ENCODE measurements at regions not wholly inside any gene's neighbourhood (a gene's known extent, or its start where the extent isn't known, plus 50 kb on each side); places are given as distances from the start of the nearest gene placed in this dataset.

DNA sequence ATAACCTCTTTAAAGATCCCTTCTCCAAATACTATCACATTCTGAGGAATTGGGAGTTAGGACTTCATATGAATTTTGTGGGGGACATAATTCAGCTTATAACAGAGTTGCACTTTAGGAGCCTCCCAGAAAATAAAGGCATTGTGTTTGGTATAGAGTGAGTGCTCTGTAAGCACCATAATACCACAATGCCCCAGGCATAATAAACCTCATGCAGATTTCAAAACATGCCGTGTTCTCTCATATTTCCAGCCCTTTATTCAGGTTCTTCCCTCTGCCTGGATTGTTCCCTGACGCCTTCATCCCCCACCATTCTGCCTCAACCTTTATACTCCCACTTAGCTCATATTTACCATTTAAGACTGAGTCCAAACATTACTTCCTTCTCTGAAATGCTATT, 398.8 kb upstream of the FAT3 start:
- no peak for TF ChIP-seq TEAD4 (IDR thresholded peaks at IDR 0.05)
- no peak for TF ChIP-seq FOXM1 (IDR thresholded peaks at IDR 0.05; ENCODE audit: borderline replicate concordance, low read depth)
- TF ChIP-seq, protein P1, sequence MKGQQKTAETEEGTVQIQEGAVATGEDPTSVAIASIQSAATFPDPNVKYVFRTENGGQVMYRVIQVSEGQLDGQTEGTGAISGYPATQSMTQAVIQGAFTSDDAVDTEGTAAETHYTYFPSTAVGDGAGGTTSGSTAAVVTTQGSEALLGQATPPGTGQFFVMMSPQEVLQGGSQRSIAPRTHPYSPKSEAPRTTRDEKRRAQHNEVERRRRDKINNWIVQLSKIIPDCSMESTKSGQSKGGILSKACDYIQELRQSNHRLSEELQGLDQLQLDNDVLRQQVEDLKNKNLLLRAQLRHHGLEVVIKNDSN (IDR thresholded peaks at IDR 0.05) = no peak
- TF ChIP-seq CREB1 (IDR thresholded peaks at IDR 0.05; ENCODE audit: low read depth) = no peak
- TF ChIP-seq NFIC (IDR thresholded peaks at IDR 0.05) = no peak
- TF ChIP-seq EP300 (IDR thresholded peaks at IDR 0.05; ENCODE audit: borderline replicate concordance) = no peak
- TF ChIP-seq EGR1 (IDR thresholded peaks at IDR 0.05) = no peak
- TF ChIP-seq, protein P2, sequence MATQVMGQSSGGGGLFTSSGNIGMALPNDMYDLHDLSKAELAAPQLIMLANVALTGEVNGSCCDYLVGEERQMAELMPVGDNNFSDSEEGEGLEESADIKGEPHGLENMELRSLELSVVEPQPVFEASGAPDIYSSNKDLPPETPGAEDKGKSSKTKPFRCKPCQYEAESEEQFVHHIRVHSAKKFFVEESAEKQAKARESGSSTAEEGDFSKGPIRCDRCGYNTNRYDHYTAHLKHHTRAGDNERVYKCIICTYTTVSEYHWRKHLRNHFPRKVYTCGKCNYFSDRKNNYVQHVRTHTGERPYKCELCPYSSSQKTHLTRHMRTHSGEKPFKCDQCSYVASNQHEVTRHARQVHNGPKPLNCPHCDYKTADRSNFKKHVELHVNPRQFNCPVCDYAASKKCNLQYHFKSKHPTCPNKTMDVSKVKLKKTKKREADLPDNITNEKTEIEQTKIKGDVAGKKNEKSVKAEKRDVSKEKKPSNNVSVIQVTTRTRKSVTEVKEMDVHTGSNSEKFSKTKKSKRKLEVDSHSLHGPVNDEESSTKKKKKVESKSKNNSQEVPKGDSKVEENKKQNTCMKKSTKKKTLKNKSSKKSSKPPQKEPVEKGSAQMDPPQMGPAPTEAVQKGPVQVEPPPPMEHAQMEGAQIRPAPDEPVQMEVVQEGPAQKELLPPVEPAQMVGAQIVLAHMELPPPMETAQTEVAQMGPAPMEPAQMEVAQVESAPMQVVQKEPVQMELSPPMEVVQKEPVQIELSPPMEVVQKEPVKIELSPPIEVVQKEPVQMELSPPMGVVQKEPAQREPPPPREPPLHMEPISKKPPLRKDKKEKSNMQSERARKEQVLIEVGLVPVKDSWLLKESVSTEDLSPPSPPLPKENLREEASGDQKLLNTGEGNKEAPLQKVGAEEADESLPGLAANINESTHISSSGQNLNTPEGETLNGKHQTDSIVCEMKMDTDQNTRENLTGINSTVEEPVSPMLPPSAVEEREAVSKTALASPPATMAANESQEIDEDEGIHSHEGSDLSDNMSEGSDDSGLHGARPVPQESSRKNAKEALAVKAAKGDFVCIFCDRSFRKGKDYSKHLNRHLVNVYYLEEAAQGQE (IDR thresholded peaks at IDR 0.05; ENCODE audit: low read depth) = no peak
- TF ChIP-seq, protein P3, sequence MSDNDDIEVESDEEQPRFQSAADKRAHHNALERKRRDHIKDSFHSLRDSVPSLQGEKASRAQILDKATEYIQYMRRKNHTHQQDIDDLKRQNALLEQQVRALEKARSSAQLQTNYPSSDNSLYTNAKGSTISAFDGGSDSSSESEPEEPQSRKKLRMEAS (IDR thresholded peaks at IDR 0.05) = no peak
- TF ChIP-seq TCF12 (IDR thresholded peaks at IDR 0.05; ENCODE audit: low read depth) = no peak
- no peak for TF ChIP-seq YY1 (IDR thresholded peaks at IDR 0.05; ENCODE audit: low read depth)
- no peak for TF ChIP-seq RAD21 (IDR thresholded peaks at IDR 0.05; ENCODE audit: low read depth)
- no peak for TF ChIP-seq TAF1 (IDR thresholded peaks at IDR 0.05; ENCODE audit: low read depth)
- no peak for TF ChIP-seq CEBPB (IDR thresholded peaks at IDR 0.05)
- TF ChIP-seq ZBTB7A (IDR thresholded peaks at IDR 0.05; ENCODE audit: low read depth) = no peak

DNA sequence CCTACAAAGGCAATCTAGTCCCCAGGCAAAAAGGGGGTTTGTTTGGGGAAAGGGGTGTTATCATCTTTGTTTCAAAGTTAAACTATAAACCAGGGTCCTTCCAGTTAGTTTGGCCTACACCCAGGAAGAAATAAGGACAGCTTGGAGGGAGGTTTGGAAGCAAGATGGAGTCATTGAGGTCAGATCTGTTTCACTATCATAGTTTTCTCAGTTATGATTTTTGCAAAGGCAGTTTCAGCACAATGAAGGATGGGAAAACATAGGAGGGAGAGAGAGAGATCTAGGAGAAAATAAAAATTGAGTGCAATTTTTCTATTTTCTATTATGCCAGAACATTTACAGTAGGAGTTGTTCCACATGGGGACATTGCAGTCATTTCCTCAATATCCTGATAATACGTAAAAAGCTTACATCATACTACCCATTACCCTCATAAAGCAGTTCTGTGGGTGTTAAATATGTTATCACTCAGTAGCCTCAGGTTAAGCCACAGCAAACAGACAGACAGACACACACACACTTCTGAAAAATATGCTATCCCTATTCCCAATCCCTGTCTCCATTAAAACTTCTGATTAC, 401.3 kb upstream of the FAT3 start:
- TF ChIP-seq CREB1 (IDR thresholded peaks at IDR 0.05; ENCODE audit: low read depth) = no peak
- TF ChIP-seq, protein P1 (IDR thresholded peaks at IDR 0.05) = no peak
- no peak for TF ChIP-seq TAF1 (IDR thresholded peaks at IDR 0.05; ENCODE audit: low read depth)
- TF ChIP-seq TEAD4 (IDR thresholded peaks at IDR 0.05) = no peak
- TF ChIP-seq NFIC (IDR thresholded peaks at IDR 0.05) = no peak
- TF ChIP-seq EGR1 (IDR thresholded peaks at IDR 0.05) = no peak
- no peak for TF ChIP-seq FOXM1 (IDR thresholded peaks at IDR 0.05; ENCODE audit: borderline replicate concordance, low read depth)
- TF ChIP-seq TCF12 (IDR thresholded peaks at IDR 0.05; ENCODE audit: low read depth) = no peak

DNA sequence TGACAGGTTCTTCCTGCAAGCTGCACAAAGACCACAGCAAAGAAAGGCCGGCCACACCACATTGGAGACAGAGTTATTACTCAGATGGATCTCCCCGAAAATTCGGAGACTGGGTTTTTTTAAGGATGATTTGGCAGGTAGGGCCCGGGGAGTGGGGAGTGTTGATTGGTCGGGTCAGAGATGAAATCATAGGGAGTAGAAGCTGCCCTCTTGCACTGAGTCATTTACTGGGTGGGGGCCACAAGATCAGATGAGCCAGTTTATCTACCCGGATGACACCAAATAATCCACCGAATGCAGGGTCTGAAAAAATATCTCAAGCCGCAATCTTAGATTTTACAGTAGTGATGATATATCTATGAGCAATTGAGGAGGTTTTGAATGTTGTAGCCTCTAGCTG, 401.8 kb upstream of the FAT3 start:
- TF ChIP-seq TEAD4 (IDR thresholded peaks at IDR 0.05) (no peak), CREB1 (IDR thresholded peaks at IDR 0.05; ENCODE audit: low read depth) (no peak), NFIC (IDR thresholded peaks at IDR 0.05) (no peak), EP300 (IDR thresholded peaks at IDR 0.05; ENCODE audit: borderline replicate concordance) (no peak), TAF1 (IDR thresholded peaks at IDR 0.05; ENCODE audit: low read depth) (no peak), RAD21 (IDR thresholded peaks at IDR 0.05; ENCODE audit: low read depth) (no peak), ZBTB7A (IDR thresholded peaks at IDR 0.05; ENCODE audit: low read depth) (no peak), EGR1 (IDR thresholded peaks at IDR 0.05) (no peak), CEBPB (IDR thresholded peaks at IDR 0.05) (no peak), TCF12 (IDR thresholded peaks at IDR 0.05; ENCODE audit: low read depth) (no peak), FOXM1 (IDR thresholded peaks at IDR 0.05; ENCODE audit: borderline replicate concordance, low read depth) (no peak), YY1 (IDR thresholded peaks at IDR 0.05; ENCODE audit: low read depth) (no peak)
- TF ChIP-seq, protein P3 (IDR thresholded peaks at IDR 0.05) = no peak
- TF ChIP-seq, protein P1 (IDR thresholded peaks at IDR 0.05) = no peak
- TF ChIP-seq, protein P2 (IDR thresholded peaks at IDR 0.05; ENCODE audit: low read depth) = no peak

DNA sequence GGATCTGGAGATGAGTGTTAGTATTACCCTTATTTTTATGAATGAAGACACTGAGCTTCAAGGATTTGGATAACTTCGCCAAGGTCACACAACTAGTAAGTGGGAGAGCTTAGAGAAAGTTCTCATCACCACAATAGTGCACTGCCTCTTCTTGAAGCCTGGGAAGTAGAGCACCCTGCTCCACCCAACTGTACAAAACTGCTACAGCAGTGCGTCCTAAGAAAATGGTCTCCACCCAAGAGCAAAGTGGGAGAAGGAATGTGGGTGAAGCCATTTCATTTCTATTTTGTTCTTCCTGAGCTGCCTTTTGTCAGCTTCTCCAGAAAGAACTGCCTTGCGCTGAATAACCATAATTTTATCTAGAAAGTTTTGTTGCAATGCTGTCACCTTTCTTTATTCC, 403.9 kb upstream of the FAT3 start:
- TF ChIP-seq YY1 (IDR thresholded peaks at IDR 0.05; ENCODE audit: low read depth) (no peak), NFIC (IDR thresholded peaks at IDR 0.05) (no peak), FOXM1 (IDR thresholded peaks at IDR 0.05; ENCODE audit: borderline replicate concordance, low read depth) (no peak), TEAD4 (IDR thresholded peaks at IDR 0.05) (no peak), CREB1 (IDR thresholded peaks at IDR 0.05; ENCODE audit: low read depth) (no peak), CEBPB (IDR thresholded peaks at IDR 0.05) (no peak)

DNA sequence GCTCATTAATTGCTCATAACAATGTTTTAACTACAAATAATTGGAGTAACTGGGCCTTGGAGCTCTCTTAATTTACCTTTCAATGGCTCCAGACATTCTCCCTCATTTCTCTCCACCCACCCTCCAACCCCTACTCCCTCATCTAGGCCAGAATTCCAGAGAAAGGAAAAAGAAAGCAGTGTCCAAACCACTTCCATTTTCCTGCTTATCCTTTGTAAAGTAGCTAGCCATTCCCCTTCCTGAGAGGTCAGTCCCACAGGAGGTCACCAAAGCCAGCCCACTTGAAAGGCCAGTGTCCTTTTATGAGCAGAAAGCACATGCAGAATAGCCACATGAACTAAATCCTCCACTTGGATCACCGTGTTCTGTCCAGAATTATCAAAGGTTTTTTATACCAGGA, 404.8 kb upstream of the FAT3 start:
- no peak for TF ChIP-seq EGR1 (IDR thresholded peaks at IDR 0.05)
- TF ChIP-seq TAF1 (IDR thresholded peaks at IDR 0.05; ENCODE audit: low read depth) = no peak
- TF ChIP-seq CEBPB (IDR thresholded peaks at IDR 0.05) = no peak
- TF ChIP-seq, protein P3 (IDR thresholded peaks at IDR 0.05) = no peak
- TF ChIP-seq YY1 (IDR thresholded peaks at IDR 0.05; ENCODE audit: low read depth) = no peak
- TF ChIP-seq, protein P1 (IDR thresholded peaks at IDR 0.05) = no peak
- no peak for TF ChIP-seq NFIC (IDR thresholded peaks at IDR 0.05)
- TF ChIP-seq EP300 (IDR thresholded peaks at IDR 0.05; ENCODE audit: borderline replicate concordance) = no peak
- TF ChIP-seq RAD21 (IDR thresholded peaks at IDR 0.05; ENCODE audit: low read depth) = no peak
- no peak for TF ChIP-seq TEAD4 (IDR thresholded peaks at IDR 0.05)
- TF ChIP-seq, protein P2 (IDR thresholded peaks at IDR 0.05; ENCODE audit: low read depth) = no peak
- no peak for TF ChIP-seq CREB1 (IDR thresholded peaks at IDR 0.05; ENCODE audit: low read depth)
- no peak for TF ChIP-seq ZBTB7A (IDR thresholded peaks at IDR 0.05; ENCODE audit: low read depth)
- no peak for TF ChIP-seq FOXM1 (IDR thresholded peaks at IDR 0.05; ENCODE audit: borderline replicate concordance, low read depth)
- TF ChIP-seq TCF12 (IDR thresholded peaks at IDR 0.05; ENCODE audit: low read depth) = no peak

Data from Ishikawa (cell line).